ES-I3 (cell line): ENCODE measurements at regions not wholly inside any gene's neighbourhood (a gene's known extent, or its start where the extent isn't known, plus 50 kb on each side); places are given as distances from the start of the nearest gene placed in this dataset.
"Not testable (repeated sequence)": the region's sequence is repeated elsewhere in the genome, so short reads cannot be mapped to it uniquely, and the experiment has no call there.

ENCODE experiments used
- H3K36me3 ChIP-seq: 2 replicates; pipeline ENCODE4 v1.6.1; 2013; ENCODE audit warnings: mild to moderate bottlenecking, low read length, control low read depth, moderate library complexity; ENCODE audit not compliant: insufficient read depth
- H3K4me1 ChIP-seq: 2 replicates; pipeline ENCODE4 v1.6.1; 2013; ENCODE audit warnings: mild to moderate bottlenecking, control low read depth, low read length; ENCODE audit not compliant: insufficient read depth
- H3K9ac ChIP-seq: 2 replicates; pipeline ENCODE4 v1.6.1; 2013; ENCODE audit warnings: low read depth, mild to moderate bottlenecking, low read length, moderate library complexity
- H3K9me3 ChIP-seq: 2 replicates; pipeline ENCODE4 v1.6.1; 2013; ENCODE audit warnings: mild to moderate bottlenecking, low read length, moderate library complexity; ENCODE audit not compliant: control insufficient read depth, insufficient read depth

DNA sequence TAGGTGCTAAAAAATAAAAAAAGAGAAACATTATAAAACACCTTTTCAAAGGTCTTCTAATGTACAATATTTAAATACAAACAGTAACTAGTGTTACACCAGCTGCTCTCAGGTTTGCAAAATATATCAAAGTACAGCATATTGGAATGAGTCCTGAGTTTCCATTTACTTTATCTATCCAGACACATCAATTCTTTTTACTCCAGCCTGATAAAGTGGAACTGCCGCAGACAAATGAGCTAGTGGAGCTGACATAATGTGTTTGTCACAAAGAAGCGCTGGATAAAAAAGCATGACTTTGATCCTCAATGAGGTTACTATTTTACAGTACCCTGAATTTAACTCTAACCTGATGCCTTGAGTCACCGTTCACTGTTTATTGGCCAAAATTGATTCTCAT is 1243.1 kb downstream of the GATA3 start:
- H3K36me3 ChIP-seq = no peaks in the 10 kb centered on the region
- H3K9me3 ChIP-seq = no peaks in the 10 kb centered on the region
- no peak overlapping the region for H3K9ac ChIP-seq
- no peaks in the 10 kb centered on the region; the same call in 1 of the 2 replicates for H3K4me1 ChIP-seq

- Histone ChIP-seq H3K36me3 (no peaks in the 10 kb centered on the region), H3K4me1 (peaks cover 6% of the 10 kb centered on the region; the same call in 1 of the 2 replicates), H3K9ac (no peak overlapping the region), H3K9me3 (no peaks in the 10 kb centered on the region)
Observed at GRCh38 chr10:9299966-9300365, 1245.5 kb downstream of the GATA3 start.

DNA sequence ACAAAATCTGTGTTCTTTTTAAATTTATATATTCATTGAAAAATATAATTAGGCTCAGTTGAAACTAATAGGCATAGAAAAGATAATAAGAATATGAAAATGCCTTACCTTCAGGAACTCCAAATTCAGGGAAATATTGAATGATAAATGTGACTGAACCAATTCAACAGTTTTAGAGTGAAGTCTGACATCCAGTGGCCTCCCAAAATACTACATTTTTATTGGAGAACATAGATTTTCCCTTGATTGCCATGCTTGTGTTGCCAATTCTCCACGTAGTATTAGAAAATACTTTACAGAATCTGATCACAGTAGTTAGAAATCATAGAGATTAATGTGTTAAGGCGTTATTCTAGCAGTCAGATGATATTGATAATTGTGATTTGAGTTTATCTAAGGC is 1246.7 kb downstream of the GATA3 start:
- Histone ChIP-seq H3K36me3 (no peaks in the 10 kb centered on the region), H3K9ac (no peak overlapping the region), H3K4me1 (0 out of 2 replicates have a peak, but pooled peaks cover 6% of the 10 kb centered on the region), H3K9me3 (no peaks in the 10 kb centered on the region)

DNA sequence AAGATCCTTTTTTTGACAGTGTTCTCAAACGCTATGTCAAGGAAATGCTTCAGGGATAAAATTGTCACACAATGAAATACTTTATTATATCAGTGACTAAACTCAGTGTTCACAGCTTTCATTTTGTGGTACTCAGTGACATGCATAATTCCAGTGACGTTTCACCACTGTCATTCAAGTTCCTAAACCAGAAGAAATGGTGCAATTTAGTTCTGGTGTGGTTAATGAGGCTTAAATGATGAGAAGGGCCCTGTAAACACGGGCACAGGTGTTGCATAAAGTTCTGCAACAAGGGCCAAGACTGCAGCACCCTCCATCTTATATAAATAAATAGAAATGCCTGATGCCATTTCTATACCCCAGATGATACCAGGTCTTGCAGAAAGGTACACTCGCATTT is 1247.1 kb downstream of the GATA3 start:
- Histone ChIP-seq H3K9me3 (no peaks in the 10 kb centered on the region), H3K4me1 (0 out of 2 replicates have a peak, but pooled peaks cover 6% of the 10 kb centered on the region), H3K9ac (no peak overlapping the region), H3K36me3 (no peaks in the 10 kb centered on the region)

DNA sequence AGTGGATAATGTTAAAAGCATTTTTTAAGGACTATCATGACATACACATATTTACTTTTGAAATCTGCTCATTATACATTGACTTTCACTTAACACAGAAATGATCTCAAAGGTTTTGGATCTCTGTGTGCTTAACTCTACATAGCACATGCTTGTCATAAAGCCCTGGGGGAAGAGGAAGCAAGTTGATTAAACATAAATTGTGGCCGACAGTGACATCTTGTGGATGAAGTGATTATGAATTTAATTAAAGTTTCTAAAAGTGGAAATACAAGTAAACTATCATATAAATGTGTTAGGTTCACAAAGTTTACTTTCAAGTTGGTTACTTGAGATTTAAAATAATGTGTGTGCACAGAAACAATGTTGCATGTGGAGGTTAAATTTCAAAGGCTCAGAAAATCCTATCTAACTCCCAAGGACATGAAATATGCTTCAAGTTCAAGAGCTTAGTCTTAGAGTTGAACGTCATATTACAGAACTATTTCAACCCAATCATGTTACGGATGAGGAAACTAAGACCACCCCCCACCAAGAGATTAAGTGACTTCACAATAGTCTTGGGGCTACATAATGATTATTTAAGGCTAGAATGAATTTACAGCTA is 1247.8 kb downstream of the GATA3 start:
- H3K9ac ChIP-seq = no peak overlapping the region
- H3K4me1 ChIP-seq = 0 out of 2 replicates have a peak, but pooled peaks cover 6% of the 10 kb centered on the region
- no peaks in the 10 kb centered on the region for H3K9me3 ChIP-seq
- no peaks in the 10 kb centered on the region for H3K36me3 ChIP-seq

GRCh38 chr10:9305018-9305655 is 1250.6 kb downstream of the GATA3 start:
- 0 out of 2 replicates have a peak, but pooled peaks cover 6% of the 10 kb centered on the region for H3K4me1 ChIP-seq
- H3K9me3 ChIP-seq = no peaks in the 10 kb centered on the region
- no peaks in the 10 kb centered on the region for H3K36me3 ChIP-seq
- no peak overlapping the region for H3K9ac ChIP-seq

GRCh38 chr10:9311702-9312499 is 1257.4 kb downstream of the GATA3 start:
- no peak overlapping the region for H3K9ac ChIP-seq
- peaks cover 10% of the 10 kb centered on the region; the same call in 1 of the 2 replicates for H3K4me1 ChIP-seq

GRCh38 chr10:9315292-9315691 is 1260.8 kb downstream of the GATA3 start:
- H3K4me1 ChIP-seq = peaks cover 10% of the 10 kb centered on the region; the same call in 1 of the 2 replicates
- no peaks in the 10 kb centered on the region for H3K9me3 ChIP-seq
- H3K36me3 ChIP-seq = no peaks in the 10 kb centered on the region
- no peak overlapping the region for H3K9ac ChIP-seq

More at GRCh38 chr10:9311702-9312499, 1257.4 kb downstream of the GATA3 start:
- H3K9me3 ChIP-seq = no peaks in the 10 kb centered on the region
- H3K36me3 ChIP-seq = no peaks in the 10 kb centered on the region

DNA sequence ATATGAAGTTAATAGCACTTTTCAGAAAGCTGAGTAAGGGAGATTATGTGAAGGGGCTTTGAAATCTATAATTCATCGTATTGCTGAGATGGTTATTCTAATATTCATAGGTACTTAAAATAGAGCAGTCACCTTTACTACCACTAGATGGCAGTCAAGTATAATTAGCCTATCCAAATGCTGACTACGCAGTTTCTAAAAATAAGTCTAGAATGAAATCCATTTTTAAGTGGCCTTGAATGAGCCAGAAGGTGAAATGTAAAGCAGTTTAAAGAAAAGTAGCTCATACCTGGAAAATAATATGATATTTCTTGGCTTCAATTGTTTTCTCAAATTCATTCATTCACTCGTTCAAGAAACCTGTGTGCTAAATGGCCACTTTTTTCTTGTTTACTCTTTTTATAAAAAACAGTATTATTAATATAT is 1277.1 kb downstream of the GATA3 start:
- Histone ChIP-seq H3K9me3 (no peaks in the 10 kb centered on the region), H3K4me1 (no peaks in the 10 kb centered on the region), H3K36me3 (no peaks in the 10 kb centered on the region), H3K9ac (no peak overlapping the region)

- no peak overlapping the region for H3K9ac ChIP-seq
- no peaks in the 10 kb centered on the region for H3K4me1 ChIP-seq
- H3K9me3 ChIP-seq = no peaks in the 10 kb centered on the region
- H3K36me3 ChIP-seq = no peaks in the 10 kb centered on the region
Observed at GRCh38 chr10:9334270-9334669, 1279.8 kb downstream of the GATA3 start.

DNA sequence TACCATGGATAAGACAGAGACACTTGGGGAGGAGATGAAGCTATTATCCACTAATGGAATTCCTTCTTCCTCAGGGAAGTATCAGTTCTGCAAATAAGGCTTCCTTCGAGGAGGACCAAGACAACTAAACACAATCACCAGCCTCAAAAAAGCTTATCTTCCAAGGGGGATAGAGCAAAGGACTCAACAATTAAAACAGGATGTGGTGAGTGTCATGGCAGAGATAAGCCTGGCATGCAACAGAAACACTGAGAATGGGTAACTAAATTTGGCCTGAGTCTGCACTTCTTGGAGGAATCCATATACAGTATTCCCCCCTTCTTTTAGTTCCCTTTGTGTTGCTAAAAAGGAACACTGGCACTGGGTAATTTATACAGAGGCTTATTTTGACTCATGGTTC is 1285.2 kb downstream of the GATA3 start:
- Histone ChIP-seq H3K9me3 (no peaks in the 10 kb centered on the region), H3K36me3 (no peaks in the 10 kb centered on the region), H3K4me1 (no peaks in the 10 kb centered on the region), H3K9ac (no peak overlapping the region)

DNA sequence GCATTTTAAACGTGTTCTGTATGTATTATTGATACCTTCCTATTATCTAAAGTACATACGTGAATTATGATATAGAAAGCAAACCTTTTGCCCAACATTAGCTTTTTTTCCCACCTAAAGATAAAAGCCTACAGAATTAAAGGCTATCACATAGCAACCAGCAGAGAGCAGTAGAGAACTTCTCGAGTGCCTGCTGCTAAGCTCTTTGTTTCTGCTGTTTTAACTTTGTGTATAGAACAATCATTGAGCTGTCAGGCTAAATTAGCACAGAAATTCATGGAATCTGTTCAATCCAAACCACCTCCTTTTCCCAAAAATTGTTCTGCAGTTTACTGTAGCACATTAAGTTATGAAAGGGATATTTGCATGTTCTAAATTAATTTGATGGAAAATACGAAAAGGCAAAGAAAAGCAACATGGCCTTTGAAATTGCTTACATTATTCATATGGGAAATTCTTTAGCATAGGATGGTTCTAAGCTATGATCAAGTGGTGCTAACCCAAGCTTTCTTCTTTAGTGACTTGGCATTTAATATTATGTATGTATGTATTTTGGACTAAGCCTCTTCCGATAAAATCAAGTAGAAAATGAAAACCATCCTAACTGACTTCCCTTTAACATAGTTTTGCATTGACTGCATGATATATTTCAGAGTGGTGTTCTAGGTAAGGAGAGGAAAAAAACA is 1288.5 kb downstream of the GATA3 start:
- Histone ChIP-seq H3K4me1 (no peaks in the 10 kb centered on the region), H3K9me3 (no peaks in the 10 kb centered on the region), H3K9ac (no peak overlapping the region), H3K36me3 (no peaks in the 10 kb centered on the region)

DNA sequence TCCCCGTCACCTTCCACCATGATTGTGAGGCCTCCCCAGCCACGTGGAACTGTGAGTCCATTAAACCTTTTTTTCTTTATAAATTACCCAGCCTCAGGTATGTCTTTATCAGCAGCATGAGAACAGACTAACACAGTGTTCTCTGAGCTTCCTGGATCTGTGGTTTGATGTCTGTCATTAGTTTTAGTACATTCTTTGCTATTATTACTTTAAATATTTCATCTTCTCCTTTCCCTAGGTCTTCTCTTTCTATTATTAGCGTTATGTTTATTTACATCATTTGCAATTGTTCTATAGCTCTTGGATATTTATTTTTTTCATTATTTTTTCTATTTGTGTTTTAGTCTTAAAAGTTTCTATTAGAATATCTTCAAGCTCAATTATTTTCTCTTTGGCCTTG is 1293.4 kb downstream of the GATA3 start:
- not testable (repeated sequence) for H3K9ac ChIP-seq, H3K4me1 ChIP-seq, H3K36me3 ChIP-seq, H3K9me3 ChIP-seq

GRCh38 chr10:9357471-9357870 is 1303.0 kb downstream of the GATA3 start:
- H3K4me1 ChIP-seq = no peaks in the 10 kb centered on the region
- H3K9me3 ChIP-seq = no peaks in the 10 kb centered on the region
- no peaks in the 10 kb centered on the region for H3K36me3 ChIP-seq
- H3K9ac ChIP-seq = no peak overlapping the region
